ENCODE measurements at regions not wholly inside any gene's neighbourhood (a gene's known extent, or its start where the extent isn't known, plus 50 kb on each side); places are given as distances from the start of the nearest gene placed in this dataset.
A peak's percentile ranks its signal among the peaks of the same experiment; 100 is the strongest.

GRCh38 chr12:62130402-62130801, 129.8 kb upstream of the USP15 start:
- DNase-seq (ENCODE audit: low spot score): no peak

DNA sequence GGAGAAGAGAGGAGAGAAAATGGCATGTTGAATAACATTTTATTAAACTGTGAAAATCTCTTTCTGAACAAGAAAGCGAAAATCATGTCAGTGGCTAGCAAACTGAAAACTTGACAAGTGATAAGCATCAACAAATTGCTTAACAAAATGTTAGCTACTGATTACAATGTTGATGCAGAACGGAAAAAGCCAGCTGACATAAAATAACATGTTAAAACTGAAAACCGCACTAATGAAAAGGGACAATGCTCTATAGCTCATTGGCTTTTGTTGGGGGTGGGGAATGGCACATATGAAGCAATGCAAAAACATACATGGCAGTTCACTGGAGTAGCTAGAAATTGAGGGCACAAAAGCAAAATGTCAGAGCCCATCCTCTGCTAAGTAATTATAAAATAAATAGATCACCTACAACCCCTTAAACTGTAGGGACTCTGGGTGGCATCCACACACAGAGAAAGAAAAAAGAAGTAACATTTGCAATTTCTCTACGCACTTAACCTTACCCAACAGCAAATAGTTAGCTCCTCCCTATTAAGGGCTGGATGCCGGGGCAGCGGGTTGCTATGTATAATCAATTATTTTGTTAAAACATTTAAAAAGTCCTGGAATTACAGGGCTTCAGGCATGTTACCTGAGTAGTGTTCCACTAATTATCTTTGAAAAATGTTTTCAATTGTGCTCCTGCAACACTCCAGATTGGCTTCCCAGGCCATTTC, 129.2 kb upstream of the USP15 start:
- no peak for DNase-seq (ENCODE audit: low spot score)

- DNase-seq (ENCODE audit: low spot score): no peak
These were observed 126.8 kb upstream of the USP15 start for GRCh38 chr12:62133440-62133839.

DNA sequence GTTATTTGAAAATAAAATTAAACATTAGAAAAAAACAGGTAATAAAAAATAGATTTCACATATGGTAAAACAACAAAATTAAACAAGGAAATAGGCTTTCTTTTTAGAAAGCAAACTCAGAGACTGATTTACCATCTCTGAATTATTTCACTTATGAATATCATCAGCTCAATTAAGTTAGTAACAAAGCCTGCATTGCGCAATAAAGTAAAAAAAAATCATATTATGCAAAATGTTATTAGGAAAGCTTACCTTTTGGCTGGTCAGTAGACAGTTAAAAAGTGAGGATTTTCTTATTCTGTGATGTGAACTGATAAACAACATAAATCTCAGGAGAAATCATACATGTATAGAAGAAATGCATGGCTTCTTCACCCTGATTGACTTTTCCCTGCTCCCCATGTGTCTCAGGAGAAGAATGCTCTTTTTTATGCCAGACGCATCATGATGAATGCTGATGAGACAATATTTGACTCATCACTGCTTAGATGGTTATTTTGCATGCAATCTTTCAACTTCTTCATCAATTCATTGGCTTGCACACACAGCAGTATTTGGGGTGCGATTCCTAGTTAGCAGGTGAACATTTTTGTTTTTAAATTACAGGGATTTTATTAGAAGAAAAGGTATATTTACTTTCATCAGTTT, 124.5 kb upstream of the USP15 start:
- no peak for DNase-seq (ENCODE audit: low spot score)

DNA sequence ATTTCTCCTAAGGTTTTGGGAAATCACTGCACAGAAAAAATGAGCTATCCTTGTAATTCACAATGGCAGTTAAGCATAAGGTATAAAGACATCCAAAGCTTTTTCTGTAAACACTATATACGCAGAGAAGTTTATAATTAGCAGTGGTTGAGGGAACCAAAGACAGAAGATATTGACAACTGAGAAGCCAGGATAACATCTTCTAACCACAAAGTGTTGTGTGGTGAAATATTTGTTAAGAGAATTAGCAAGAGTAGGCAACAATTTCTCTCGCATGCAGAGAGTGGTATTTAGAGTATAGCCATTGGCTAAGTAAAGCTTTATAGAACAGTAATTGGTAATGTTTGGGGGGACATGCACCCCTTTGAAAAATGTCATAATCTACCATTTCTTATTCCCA, 123.7 kb upstream of the USP15 start:
- DNase-seq (ENCODE audit: low spot score): no peak

DNA sequence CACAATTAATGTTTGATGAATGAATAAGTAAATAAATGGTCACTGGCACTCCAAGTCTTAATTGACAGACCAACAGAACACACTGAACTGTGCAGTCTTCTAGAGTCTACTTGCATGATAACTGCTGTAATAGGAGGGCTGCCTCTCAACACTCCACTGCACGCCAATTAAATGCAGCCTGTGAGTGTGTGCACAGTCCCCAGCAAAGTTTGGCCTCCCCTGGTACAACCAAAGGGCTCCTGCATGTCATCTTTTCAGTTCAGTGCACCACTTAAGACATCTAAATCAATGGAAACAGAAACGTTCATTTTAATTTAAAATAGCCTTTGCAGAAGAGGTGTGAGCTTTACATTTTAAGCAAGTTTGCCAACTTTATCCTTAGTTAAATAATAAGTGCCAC, 121.7 kb upstream of the USP15 start:
- DNase-seq (ENCODE audit: low spot score): no peak

DNA sequence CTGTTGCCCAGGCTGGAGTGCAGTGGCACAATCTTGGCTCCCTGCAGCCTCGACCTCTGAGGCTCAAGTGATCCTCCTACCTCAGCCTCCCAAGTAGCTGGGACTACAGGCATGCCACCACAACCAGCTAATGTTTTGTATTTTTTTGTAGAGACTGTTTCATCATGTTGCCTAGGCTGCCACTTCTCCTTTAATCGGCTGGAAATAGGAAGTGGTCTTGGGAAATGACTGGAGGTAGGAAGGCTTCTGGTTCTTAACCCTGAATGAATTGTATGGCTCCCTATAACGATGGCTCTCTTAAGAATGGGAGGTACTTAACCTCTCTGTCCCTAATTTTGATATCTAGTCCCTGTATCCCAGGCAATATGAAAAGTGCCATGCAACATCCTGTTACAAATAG, 113.9 kb upstream of the USP15 start:
- no peak for DNase-seq (ENCODE audit: low spot score)

DNA sequence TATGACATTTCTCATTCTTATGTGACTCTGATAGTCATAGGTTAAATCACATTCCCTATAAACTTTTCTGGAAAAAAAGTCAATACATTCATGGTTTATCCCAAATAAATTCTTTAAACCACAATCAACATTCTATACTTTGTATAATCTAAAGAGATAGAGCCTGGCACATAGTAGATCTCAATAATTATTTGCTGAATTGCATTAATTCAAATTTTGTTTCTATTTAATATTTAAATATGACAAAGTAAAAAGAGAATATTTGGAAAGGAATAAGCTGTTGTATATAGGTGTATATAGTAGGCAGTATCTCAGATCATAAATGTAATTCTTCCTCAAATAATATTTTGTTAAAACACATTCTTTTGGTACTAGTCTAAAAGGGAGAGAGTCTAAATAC, 102.2 kb upstream of the USP15 start:
- DNase-seq (ENCODE audit: low spot score): no peak

DNA sequence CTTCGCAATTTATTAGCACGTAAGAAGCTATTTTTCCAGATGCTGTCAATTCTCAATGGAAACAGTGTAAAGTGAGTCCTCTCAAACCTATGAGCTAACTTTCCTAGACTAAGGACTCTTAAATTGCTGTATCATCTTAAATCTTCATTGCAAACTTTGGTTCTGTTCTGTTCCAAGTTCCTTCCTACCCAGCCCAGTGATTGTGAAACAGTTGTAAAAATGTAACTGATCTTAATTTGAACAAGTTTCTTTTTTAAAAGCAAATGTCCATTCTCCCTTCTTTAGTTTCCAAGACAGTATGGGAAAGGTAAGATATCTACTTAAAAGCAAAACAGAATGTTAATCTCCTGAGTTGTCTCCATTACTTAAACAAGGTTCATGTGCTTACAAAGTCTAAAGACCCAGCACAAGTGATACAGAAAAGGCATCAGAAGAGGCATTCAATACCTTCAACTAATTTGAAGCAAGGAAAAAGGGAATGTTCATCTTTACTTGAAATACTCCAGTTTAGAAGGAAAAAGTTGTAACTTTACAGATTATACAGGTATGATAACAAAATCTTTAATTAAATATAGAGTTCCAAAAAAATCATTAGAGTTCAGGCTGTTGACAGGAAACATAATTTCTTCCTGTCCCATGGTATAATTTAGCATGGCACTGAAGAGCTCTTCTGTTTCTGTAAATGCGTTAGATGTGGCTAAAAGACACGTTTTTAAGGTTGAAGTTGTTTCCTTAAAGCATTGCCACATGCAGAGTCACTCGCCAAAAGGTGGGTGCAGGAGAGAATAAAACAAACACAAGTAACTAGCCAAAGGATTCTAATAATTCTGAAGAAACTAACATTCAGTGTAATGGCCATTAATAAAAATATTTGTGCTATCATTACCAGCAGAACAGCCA, 101.5 kb upstream of the USP15 start:
- no peak for DNase-seq (ENCODE audit: low spot score)

GRCh38 chr12:62162214-62162613, 98.0 kb upstream of the USP15 start:
- DNase-seq (ENCODE audit: low spot score): no peak

DNA sequence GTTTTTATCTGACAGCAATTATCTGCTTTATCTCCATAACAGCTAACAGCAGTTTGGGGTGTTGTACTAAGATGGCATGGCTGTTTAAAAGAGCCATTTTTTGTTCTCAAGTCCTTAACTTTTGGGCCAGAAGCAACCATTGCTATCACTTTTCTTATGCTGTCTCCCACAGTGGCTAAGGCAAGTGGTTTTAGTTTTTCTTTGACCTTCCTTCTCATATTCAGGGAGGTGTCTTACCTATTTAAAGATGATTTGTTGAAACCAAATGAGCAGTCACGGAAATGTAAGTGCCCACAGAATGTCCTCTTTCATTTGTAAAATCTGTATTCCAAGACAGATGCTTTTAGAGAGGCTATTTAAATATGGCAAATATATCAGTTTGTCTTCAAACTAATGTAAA, 96.8 kb upstream of the USP15 start:
- DNase-seq (ENCODE audit: low spot score): no peak

DNA sequence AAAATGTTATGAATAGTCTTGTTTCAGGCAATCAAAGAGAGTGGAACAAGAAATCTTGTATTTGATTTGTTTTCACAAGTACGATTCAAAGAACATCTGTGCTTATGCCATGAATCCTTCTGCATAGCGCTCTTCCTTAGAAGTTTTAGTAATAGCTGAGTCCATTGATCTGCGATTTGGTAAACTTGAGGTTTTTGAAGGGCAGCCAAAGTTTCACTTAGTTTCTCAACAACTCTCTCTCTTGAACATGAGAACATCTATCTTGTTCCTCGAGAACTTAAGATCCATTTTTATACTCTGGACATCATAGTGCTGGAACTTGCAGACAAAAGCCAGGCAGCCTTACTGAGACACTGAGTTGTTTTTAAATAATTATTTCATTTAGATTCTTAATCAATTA, 96.2 kb upstream of the USP15 start:
- no peak for DNase-seq (ENCODE audit: low spot score)

DNA sequence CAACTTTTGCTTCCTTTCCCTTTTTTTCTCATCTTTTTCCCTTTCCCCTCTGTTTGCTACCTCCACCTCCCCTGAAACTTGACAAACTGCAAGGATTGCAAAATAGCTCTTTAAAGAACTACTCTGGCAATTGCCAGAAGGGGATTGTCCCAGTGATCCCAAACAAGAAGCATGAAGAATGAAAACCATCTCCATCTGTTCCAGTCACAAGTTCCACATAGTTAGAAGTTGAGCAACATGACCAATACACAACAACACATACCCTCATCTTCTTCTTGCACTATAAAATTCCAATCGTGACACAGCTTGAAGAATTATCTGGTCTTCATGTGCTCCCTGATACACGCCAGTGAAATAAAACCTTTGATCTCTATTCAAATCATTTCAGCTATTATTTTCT, 93.7 kb upstream of the USP15 start:
- DNase-seq (ENCODE audit: low spot score): no peak

- no peak for DNase-seq (ENCODE audit: low spot score)
These were observed 91.8 kb upstream of the USP15 start for GRCh38 chr12:62168411-62168810.

- no peak for DNase-seq (ENCODE audit: low spot score)
These were observed 90.0 kb upstream of the USP15 start for GRCh38 chr12:62170241-62170640.

GRCh38 chr12:62190689-62191490, 69.3 kb upstream of the USP15 start:
- DNase-seq (ENCODE audit: low spot score): no peak

DNA sequence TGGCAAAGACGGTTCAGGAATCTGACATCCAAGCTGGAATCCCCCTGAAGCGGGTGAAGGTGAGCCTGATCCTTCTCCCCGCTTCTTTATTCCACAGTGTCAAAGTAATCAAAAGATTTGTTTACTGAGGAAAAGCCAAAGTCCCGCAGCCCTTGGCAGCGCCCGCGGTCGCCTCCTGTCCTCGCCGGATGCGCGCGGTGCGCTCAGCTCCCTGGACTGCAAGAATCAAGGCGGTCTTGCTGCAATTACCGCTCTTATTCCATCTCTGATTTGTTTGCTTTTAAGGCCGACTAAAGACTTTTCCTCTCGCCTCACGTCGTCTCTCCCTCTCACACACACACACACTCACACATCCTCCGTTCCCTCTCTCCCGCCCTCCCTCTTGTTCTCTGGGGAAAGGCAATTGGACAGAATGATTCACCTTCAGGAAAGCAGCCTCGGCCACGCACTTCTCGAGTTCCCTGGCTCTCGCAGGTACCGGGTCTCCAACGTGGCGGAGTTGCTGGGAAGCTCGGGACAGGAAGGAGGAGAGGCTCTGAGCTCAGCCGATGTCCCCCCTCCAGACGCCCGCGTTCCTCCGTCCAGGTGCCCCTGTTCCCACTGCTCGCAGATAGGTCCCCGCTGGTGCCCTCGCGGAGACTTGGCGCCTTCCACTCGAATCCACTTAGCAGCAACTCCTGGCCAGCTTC, 68.6 kb upstream of the USP15 start:
- DNase-seq (ENCODE audit: low spot score): no peak

DNA sequence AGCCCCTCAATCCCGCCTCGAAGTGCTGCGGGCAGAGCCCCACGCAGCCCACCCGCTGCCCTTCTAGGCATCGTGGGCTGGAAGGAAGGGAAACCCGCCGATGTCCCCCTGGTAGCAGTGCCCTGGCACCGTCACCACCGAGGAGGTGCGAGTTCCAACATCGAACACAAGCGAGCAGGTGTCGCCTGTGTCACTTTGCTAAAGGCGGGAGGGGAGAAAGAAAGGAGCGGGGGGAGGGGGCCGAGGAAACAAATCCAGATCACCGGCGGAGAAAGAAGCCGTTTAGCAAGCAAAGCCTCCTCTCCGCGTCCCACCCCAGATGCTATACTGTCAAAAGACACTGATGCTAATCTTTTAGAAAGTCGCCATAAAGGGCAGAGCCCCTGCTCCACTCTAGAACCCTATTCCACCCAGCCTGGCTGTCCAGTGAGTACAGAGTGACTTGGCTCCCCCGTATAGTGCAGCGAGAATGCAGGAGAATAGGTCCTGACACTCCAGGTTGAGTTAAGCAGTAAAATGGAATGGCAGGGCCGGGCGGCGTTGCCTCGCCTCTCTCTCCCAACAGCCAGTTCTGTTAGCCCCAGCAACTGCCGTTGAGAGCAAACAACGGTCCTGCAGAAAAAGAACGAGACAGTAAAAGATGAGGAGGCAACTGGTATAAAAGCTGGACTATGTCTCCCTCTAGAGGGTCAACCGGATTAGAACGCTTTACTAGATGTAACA, 67.9 kb upstream of the USP15 start:
- peak; percentile 75 for DNase-seq (ENCODE audit: low spot score)

DNA sequence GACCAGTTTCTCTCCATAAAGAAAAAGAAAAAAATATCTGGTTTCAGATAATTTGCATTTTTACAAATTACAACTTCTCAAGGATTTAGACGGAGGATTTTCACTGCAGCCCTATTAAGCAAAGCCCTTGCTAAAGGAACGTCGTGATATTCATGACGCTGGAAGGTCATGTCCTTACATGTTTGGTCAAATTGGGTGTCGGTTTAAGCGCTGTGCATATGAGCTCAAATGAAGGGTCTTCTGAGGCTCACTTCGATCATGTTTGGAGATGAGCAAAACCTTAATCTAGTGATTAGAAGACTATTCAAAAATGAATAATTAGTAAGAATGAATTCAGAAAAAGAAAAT, 67.3 kb upstream of the USP15 start:
- DNase-seq (ENCODE audit: low spot score): no peak

- DNase-seq (ENCODE audit: low spot score): no peak
These were observed 66.2 kb upstream of the USP15 start for GRCh38 chr12:62194031-62194430.

DNA sequence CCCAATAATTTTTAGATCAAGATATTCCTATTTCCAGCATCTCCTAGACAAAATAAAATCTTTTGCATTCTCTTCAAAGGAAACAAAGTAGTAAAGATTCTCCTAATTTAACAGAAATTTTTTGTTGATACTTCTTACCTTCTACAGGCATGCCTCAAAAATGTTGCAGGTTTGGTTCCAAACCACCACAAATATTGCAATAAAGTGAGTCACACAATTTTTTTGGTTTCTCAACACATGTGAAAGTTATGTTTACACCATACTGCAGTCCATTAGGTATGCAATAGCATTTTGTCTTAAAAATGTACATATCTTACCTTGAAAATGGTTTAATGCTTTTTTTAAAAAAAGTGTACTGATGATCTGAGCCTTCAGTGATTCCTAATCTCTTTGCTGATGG, 65.6 kb upstream of the USP15 start:
- DNase-seq (ENCODE audit: low spot score): no peak

Data from putamen (tissue), 1 donor.